ENCODE measurements at regions not wholly inside any gene's neighbourhood (a gene's known extent, or its start where the extent isn't known, plus 50 kb on each side); places are given as distances from the start of the nearest gene placed in this dataset.

GRCh38 chr15:62591842-62592838 lies 427.1 kb upstream of the C2CD4B start:
- Histone ChIP-seq H3K4me1 (ENCODE audit: control insufficient read depth in 1 of 2, insufficient read depth in 2 of 2, low read length in 2 of 2) (peaks cover 3 to 32% of the 10 kb centered on the region in 2 donors), H3K27ac (ENCODE audit: low read depth, low read length) (no peak overlapping the region), H3K36me3 (ENCODE audit: control insufficient read depth in 1 of 2, insufficient read depth in 2 of 2, low read length in 2 of 2) (no peaks in the 10 kb centered on the region), H3K4me3 (ENCODE audit: low read depth in 1 of 2, low read length in 2 of 2) (peak overlapping the region; percentile 29 to 36), H3K9ac (ENCODE audit: low read depth in 1 of 2, low read length in 2 of 2) (no peak overlapping the region), H3K9me3 (ENCODE audit: control insufficient read depth in 1 of 2, low read length in 2 of 2) (no peaks in the 10 kb centered on the region), H3K27me3 (ENCODE audit: control insufficient read depth in 1 of 2, insufficient read depth in 2 of 2, low read length in 2 of 2) (no peaks in the 10 kb centered on the region)

- Histone ChIP-seq H3K27me3 (ENCODE audit: control insufficient read depth in 1 of 2, insufficient read depth in 2 of 2, low read length in 2 of 2) (no peaks in the 10 kb centered on the region), H3K4me1 (ENCODE audit: control insufficient read depth in 1 of 2, insufficient read depth in 2 of 2, low read length in 2 of 2) (peaks cover 3 to 32% of the 10 kb centered on the region in 2 donors), H3K27ac (ENCODE audit: low read depth, low read length) (no peak overlapping the region)
Measured at GRCh38 chr15:62592920-62593319, 427.8 kb upstream of the C2CD4B start.

DNA sequence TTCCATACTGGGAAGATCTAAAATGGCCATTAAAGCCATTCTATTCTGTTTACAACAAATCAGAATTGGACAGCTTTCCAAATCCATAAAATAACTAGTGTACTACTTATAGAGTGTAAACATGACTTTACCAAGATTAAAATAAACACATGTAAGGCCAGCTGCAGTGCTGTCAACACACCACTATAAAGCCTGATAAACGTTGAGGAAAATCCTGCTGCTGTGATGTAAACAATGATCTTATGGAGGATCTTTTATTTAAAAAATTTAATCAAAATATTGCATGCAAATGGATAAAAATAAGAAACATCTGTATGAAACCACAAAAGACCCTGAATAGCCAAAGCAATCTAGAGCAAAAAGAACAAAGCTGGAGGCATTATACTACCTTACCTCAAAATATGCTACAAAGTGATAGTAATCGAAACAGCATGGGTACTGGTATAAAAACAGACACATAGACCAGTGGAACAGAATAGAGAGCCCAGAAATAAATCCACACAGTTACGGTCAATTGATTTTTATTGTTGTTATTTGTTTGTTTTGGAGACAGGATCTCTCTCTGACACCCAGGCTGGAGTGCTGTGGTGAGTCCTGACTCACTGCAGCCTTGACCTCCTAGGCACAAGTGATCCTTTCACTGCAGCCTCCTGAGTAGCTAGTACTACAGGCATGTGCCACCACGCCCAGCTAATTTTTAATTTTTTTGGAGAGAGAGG lies 428.8 kb upstream of the C2CD4B start:
- Histone ChIP-seq H3K4me3 (ENCODE audit: low read depth in 1 of 2, low read length in 2 of 2) (no peak overlapping the region), H3K9me3 (ENCODE audit: control insufficient read depth in 1 of 2, low read length in 2 of 2) (no peaks in the 10 kb centered on the region), H3K36me3 (ENCODE audit: control insufficient read depth in 1 of 2, insufficient read depth in 2 of 2, low read length in 2 of 2) (no peaks in the 10 kb centered on the region), H3K4me1 (ENCODE audit: control insufficient read depth in 1 of 2, insufficient read depth in 2 of 2, low read length in 2 of 2) (peaks cover 3 to 30% of the 10 kb centered on the region in 2 donors), H3K9ac (ENCODE audit: low read depth in 1 of 2, low read length in 2 of 2) (no peak overlapping the region), H3K27ac (ENCODE audit: low read depth, low read length) (no peak overlapping the region), H3K27me3 (ENCODE audit: control insufficient read depth in 1 of 2, insufficient read depth in 2 of 2, low read length in 2 of 2) (no peaks in the 10 kb centered on the region)

More at GRCh38 chr15:62592920-62593319, 427.8 kb upstream of the C2CD4B start:
- Histone ChIP-seq H3K9ac (ENCODE audit: low read depth in 1 of 2, low read length in 2 of 2) (no peak overlapping the region), H3K4me3 (ENCODE audit: low read depth in 1 of 2, low read length in 2 of 2) (no peak overlapping the region), H3K9me3 (ENCODE audit: control insufficient read depth in 1 of 2, low read length in 2 of 2) (no peaks in the 10 kb centered on the region), H3K36me3 (ENCODE audit: control insufficient read depth in 1 of 2, insufficient read depth in 2 of 2, low read length in 2 of 2) (no peaks in the 10 kb centered on the region)

- Histone ChIP-seq H3K9me3 (ENCODE audit: control insufficient read depth in 1 of 2, low read length in 2 of 2) (no peaks in the 10 kb centered on the region), H3K4me1 (ENCODE audit: control insufficient read depth in 1 of 2, insufficient read depth in 2 of 2, low read length in 2 of 2) (peaks cover 5% of the 10 kb centered on the region in 2 donors)
Measured at GRCh38 chr15:62598217-62598616, 433.1 kb upstream of the C2CD4B start.

GRCh38 chr15:62599791-62600777 lies 435.0 kb upstream of the C2CD4B start:
- Histone ChIP-seq H3K4me1 (ENCODE audit: control insufficient read depth in 1 of 2, insufficient read depth in 2 of 2, low read length in 2 of 2) (peaks cover 10 to 15% of the 10 kb centered on the region in 2 donors), H3K9ac (ENCODE audit: low read depth in 1 of 2, low read length in 2 of 2) (no peak overlapping the region), H3K27ac (ENCODE audit: low read depth, low read length) (no peak overlapping the region), H3K36me3 (ENCODE audit: control insufficient read depth in 1 of 2, insufficient read depth in 2 of 2, low read length in 2 of 2) (no peaks in the 10 kb centered on the region), H3K27me3 (ENCODE audit: control insufficient read depth in 1 of 2, insufficient read depth in 2 of 2, low read length in 2 of 2) (no peaks in the 10 kb centered on the region), H3K9me3 (ENCODE audit: control insufficient read depth in 1 of 2, low read length in 2 of 2) (no peaks in the 10 kb centered on the region), H3K4me3 (ENCODE audit: low read depth in 1 of 2, low read length in 2 of 2) (no peak overlapping the region)

More at GRCh38 chr15:62598217-62598616, 433.1 kb upstream of the C2CD4B start:
- Histone ChIP-seq H3K36me3 (ENCODE audit: control insufficient read depth in 1 of 2, insufficient read depth in 2 of 2, low read length in 2 of 2) (no peaks in the 10 kb centered on the region), H3K9ac (ENCODE audit: low read depth in 1 of 2, low read length in 2 of 2) (no peak overlapping the region), H3K27me3 (ENCODE audit: control insufficient read depth in 1 of 2, insufficient read depth in 2 of 2, low read length in 2 of 2) (no peaks in the 10 kb centered on the region), H3K4me3 (ENCODE audit: low read depth in 1 of 2, low read length in 2 of 2) (no peak overlapping the region), H3K27ac (ENCODE audit: low read depth, low read length) (no peak overlapping the region)

DNA sequence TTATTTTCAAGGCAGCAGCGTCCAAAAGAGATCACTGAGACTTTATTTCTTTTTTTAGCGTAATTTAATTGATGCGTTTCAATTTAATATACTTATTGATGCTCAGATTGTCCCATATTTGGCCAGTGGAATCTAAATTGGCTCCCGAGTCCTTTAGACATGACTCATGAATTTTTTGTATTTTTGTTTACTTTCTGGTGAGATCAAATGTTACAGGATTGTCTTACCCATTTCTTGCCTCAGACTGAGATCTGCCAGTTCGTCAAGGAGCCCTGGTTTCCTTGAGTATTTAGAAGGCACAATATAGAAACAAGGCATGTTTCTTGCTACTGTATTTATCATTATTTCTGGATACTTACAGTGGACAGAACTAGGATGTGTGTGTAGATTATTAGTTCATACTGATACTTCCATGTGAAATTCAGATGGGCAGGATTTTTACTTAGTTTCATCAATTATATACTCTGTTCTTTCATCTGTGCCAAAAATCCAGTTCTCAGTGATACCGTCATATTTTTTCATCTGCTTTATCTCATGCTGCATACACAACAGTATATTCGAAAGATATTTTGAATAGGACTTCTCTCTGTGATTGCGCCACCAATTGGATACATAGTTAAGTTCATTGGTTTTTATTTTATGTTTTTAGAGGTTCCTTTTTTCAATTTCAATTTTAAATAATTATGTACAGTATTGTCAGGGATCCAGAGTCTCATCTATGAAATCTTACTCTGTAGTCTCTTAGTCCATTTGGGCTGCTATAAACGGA lies 436.9 kb upstream of the C2CD4B start:
- Histone ChIP-seq H3K27ac (ENCODE audit: low read depth, low read length) (no peak overlapping the region), H3K4me1 (ENCODE audit: control insufficient read depth in 1 of 2, insufficient read depth in 2 of 2, low read length in 2 of 2) (peaks cover 10 to 15% of the 10 kb centered on the region in 2 donors), H3K36me3 (ENCODE audit: control insufficient read depth in 1 of 2, insufficient read depth in 2 of 2, low read length in 2 of 2) (no peaks in the 10 kb centered on the region), H3K9ac (ENCODE audit: low read depth in 1 of 2, low read length in 2 of 2) (no peak overlapping the region), H3K27me3 (ENCODE audit: control insufficient read depth in 1 of 2, insufficient read depth in 2 of 2, low read length in 2 of 2) (no peaks in the 10 kb centered on the region), H3K9me3 (ENCODE audit: control insufficient read depth in 1 of 2, low read length in 2 of 2) (no peaks in the 10 kb centered on the region), H3K4me3 (ENCODE audit: low read depth in 1 of 2, low read length in 2 of 2) (no peak overlapping the region)

- Histone ChIP-seq H3K9ac (ENCODE audit: low read depth in 1 of 2, low read length in 2 of 2) (no peak overlapping the region), H3K36me3 (ENCODE audit: control insufficient read depth in 1 of 2, insufficient read depth in 2 of 2, low read length in 2 of 2) (no peaks in the 10 kb centered on the region), H3K27me3 (ENCODE audit: control insufficient read depth in 1 of 2, insufficient read depth in 2 of 2, low read length in 2 of 2) (no peaks in the 10 kb centered on the region), H3K4me1 (ENCODE audit: control insufficient read depth in 1 of 2, insufficient read depth in 2 of 2, low read length in 2 of 2) (peaks cover 10 to 15% of the 10 kb centered on the region in 2 donors), H3K9me3 (ENCODE audit: control insufficient read depth in 1 of 2, low read length in 2 of 2) (no peaks in the 10 kb centered on the region), H3K27ac (ENCODE audit: low read depth, low read length) (no peak overlapping the region), H3K4me3 (ENCODE audit: low read depth in 1 of 2, low read length in 2 of 2) (no peak overlapping the region)
Measured at GRCh38 chr15:62603742-62604141, 438.7 kb upstream of the C2CD4B start.

- no peak overlapping the region for H3K4me3 ChIP-seq (ENCODE audit: low read depth in 1 of 2, low read length in 2 of 2)
- H3K9ac ChIP-seq (ENCODE audit: low read depth in 1 of 2, low read length in 2 of 2), result no peak overlapping the region
- peaks cover 10 to 15% of the 10 kb centered on the region in 2 donors for H3K4me1 ChIP-seq (ENCODE audit: control insufficient read depth in 1 of 2, insufficient read depth in 2 of 2, low read length in 2 of 2)
- H3K36me3 ChIP-seq (ENCODE audit: control insufficient read depth in 1 of 2, insufficient read depth in 2 of 2, low read length in 2 of 2), result no peaks in the 10 kb centered on the region
- H3K9me3 ChIP-seq (ENCODE audit: control insufficient read depth in 1 of 2, low read length in 2 of 2), result no peaks in the 10 kb centered on the region
- no peaks in the 10 kb centered on the region for H3K27me3 ChIP-seq (ENCODE audit: control insufficient read depth in 1 of 2, insufficient read depth in 2 of 2, low read length in 2 of 2)
- H3K27ac ChIP-seq (ENCODE audit: low read depth, low read length), result no peak overlapping the region
Measured at GRCh38 chr15:62605282-62605681, 437.3 kb upstream of the TPM1 start.
